HG03139 (cell line): ENCODE measurements at regions not wholly inside any gene's neighbourhood (a gene's known extent, or its start where the extent isn't known, plus 50 kb on each side); places are given as distances from the start of the nearest gene placed in this dataset.
"Not testable (repeated sequence)": the region's sequence is repeated elsewhere in the genome, so short reads cannot be mapped to it uniquely, and the experiment has no call there.

Experiments
- ATAC-seq: cut with Tn5 transposase; IDR thresholded peaks from one replicate; pipeline ENCODE4 v1.9.1; 2021; ENCODE audit not compliant: unreplicated experiment

- no peak for ATAC-seq
Measured at GRCh38 chr9:38342532-38342931, 50.0 kb upstream of the ALDH1B1 start.

GRCh38 chr9:38342096-38342495 is 50.4 kb upstream of the ALDH1B1 start:
- no peak for ATAC-seq

GRCh38 chr9:38339496-38339895 is 53.0 kb upstream of the ALDH1B1 start:
- ATAC-seq = no peak

- ATAC-seq = peak; percentile 73
Measured at GRCh38 chr9:38339087-38339486, 53.4 kb upstream of the ALDH1B1 start.

GRCh38 chr9:38338342-38339018 is 54.0 kb upstream of the ALDH1B1 start:
- no peak for ATAC-seq

GRCh38 chr9:38337706-38338264 is 54.7 kb upstream of the ALDH1B1 start:
- no peak for ATAC-seq

GRCh38 chr9:38337181-38337580 is 55.3 kb upstream of the ALDH1B1 start:
- no peak for ATAC-seq

GRCh38 chr9:38336341-38336740 is 56.2 kb upstream of the ALDH1B1 start:
- ATAC-seq = no peak

- ATAC-seq = no peak
Measured at GRCh38 chr9:38335686-38336085, 56.8 kb upstream of the ALDH1B1 start.

- no peak for ATAC-seq
Measured at GRCh38 chr9:38334234-38334633, 58.3 kb upstream of the ALDH1B1 start.

GRCh38 chr9:38333047-38333446 is 59.5 kb upstream of the ALDH1B1 start:
- no peak for ATAC-seq

- ATAC-seq = no peak
Measured at GRCh38 chr9:38332625-38333024, 59.9 kb upstream of the ALDH1B1 start.

GRCh38 chr9:38331141-38331540 is 61.4 kb upstream of the ALDH1B1 start:
- no peak for ATAC-seq

GRCh38 chr9:38329968-38330367 is 62.5 kb upstream of the ALDH1B1 start:
- no peak for ATAC-seq

- ATAC-seq = no peak
Measured at GRCh38 chr9:38328765-38329164, 63.7 kb upstream of the ALDH1B1 start.

GRCh38 chr9:38326122-38326521 is 66.4 kb upstream of the ALDH1B1 start:
- no peak for ATAC-seq

- not testable (repeated sequence) for ATAC-seq
Measured at GRCh38 chr9:38324213-38324612, 68.3 kb upstream of the ALDH1B1 start.

- no peak for ATAC-seq
Measured at GRCh38 chr9:38322937-38323336, 69.6 kb upstream of the ALDH1B1 start.

GRCh38 chr9:38319496-38320173 is 72.9 kb upstream of the ALDH1B1 start:
- no peak for ATAC-seq

GRCh38 chr9:38318759-38319495 is 73.6 kb upstream of the ALDH1B1 start:
- peak; percentile 72 for ATAC-seq

GRCh38 chr9:38316166-38316780 is 76.2 kb upstream of the ALDH1B1 start:
- ATAC-seq = no peak
